Upper lobe of left lung (tissue), 6 donors: ENCODE measurements at regions not wholly inside any gene's neighbourhood (a gene's known extent, or its start where the extent isn't known, plus 50 kb on each side); places are given as distances from the start of the nearest gene placed in this dataset.

Source experiments
- ATAC-seq, 2 donors: fragments of 200-7000 bp; cut with Tn5 transposase; one replicate each; pipeline ENCODE4 v1.9.1; 2022; ENCODE audit warnings: mild to moderate bottlenecking in 2 of 2, moderate library complexity in 2 of 2; ENCODE audit not compliant: low FRiP score in 2 of 2
- DNase-seq, 2 donors: peaks; one replicate each; pipeline ENCODE4 v3.0.0-alpha.2; 2019 to 2020
- H3K27ac ChIP-seq, 4 donors: fragments of 200-600 bp; sonication (generic); one replicate each; pipeline ENCODE4 v1.5.1; 2016 to 2019
- H3K27me3 ChIP-seq, 4 donors: fragments of 200-600 bp; sonication (generic); one replicate each; pipeline ENCODE4 v1.5.1; 2017 to 2019
- H3K36me3 ChIP-seq, 4 donors: fragments of 200-600 bp; sonication (generic); one replicate each; pipeline ENCODE4 v1.5.1; 2016 to 2019
- H3K4me1 ChIP-seq, 4 donors: fragments of 200-600 bp; sonication (generic); one replicate each; pipeline ENCODE4 v1.5.1; 2018 to 2019
- H3K4me3 ChIP-seq, 4 donors: fragments of 200-600 bp; sonication (generic); one replicate each; pipeline ENCODE4 v1.5.1; 2017 to 2019; ENCODE audit warnings: mild to moderate bottlenecking in 2 of 4, moderate library complexity in 1 of 4
- H3K9me3 ChIP-seq, 4 donors: fragments of 200-600 bp; sonication (generic); one replicate each; pipeline ENCODE4 v1.5.1; 2018 to 2019
- CTCF ChIP-seq, 6 experiments: fragments of 450-650 bp in 4 of 6; fragments of 200-600 bp in 2 of 6; sonication (generic) in 2 of 6; IDR thresholded peaks; one replicate each; pipeline ENCODE4 v1.5.1; 2016 to 2019; ENCODE audit warnings: antibody characterized with exemption in 6 of 6
- EP300 ChIP-seq, 4 donors: sonication (generic); formaldehyde crosslinking; IDR thresholded peaks; one replicate each; pipeline ENCODE4 v1.5.1; 2017; ENCODE audit warnings: antibody characterized with exemption in 4 of 4, control low read depth in 2 of 4
- POLR2A ChIP-seq, 4 donors: fragments of 450-650 bp; IDR thresholded peaks; one replicate each; pipeline ENCODE4 v1.5.1; 2016 to 2017; ENCODE audit warnings: antibody characterized with exemption in 4 of 4, mild to moderate bottlenecking in 2 of 4
- POLR2AphosphoS5 ChIP-seq, 2 donors: sonication (generic); formaldehyde crosslinking; IDR thresholded peaks; one replicate each; pipeline ENCODE4 v1.5.1; 2017; ENCODE audit warnings: antibody characterized with exemption in 2 of 2
- WGBS, 2 donors: methylation state at CpG; one replicate each; pipeline ENCODE4 v1.1.5; 2017 to 2018; 5-methylcytosine and 5-hydroxymethylcytosine counted together
- donor health status: DM: no; HTN: no; CAD: no; lungs with moderate emphysema.
- donor health status: DM: no; HTN: yes; CAD: no; lungs with severe emphysema.

GRCh38 chr7:34309584-34309983 lies 348.4 kb upstream of the NPSR1 start:
- TF ChIP-seq EP300 (IDR thresholded peaks at IDR 0.05) (no peak), POLR2AphosphoS5 (IDR thresholded peaks at IDR 0.05) (no peak), CTCF (IDR thresholded peaks at IDR 0.05) (no peak)
- Histone ChIP-seq H3K27ac (no peak overlapping the region), H3K4me1 (no peaks in the 10 kb centered on the region), H3K9me3 (no peaks in the 10 kb centered on the region), H3K4me3 (no peak overlapping the region), H3K27me3 (no peaks in the 10 kb centered on the region), H3K36me3 (no peaks in the 10 kb centered on the region)
- ATAC-seq, result no peak
- DNase-seq, result peak in 1 of 2 donors; percentile 24
- 95 to 98% methylated on average over 18 to 19 of the region's 19 CpGs for WGBS, 2 donors

- H3K36me3 ChIP-seq, result no peaks in the 10 kb centered on the region
Observed at GRCh38 chr7:34311591-34311990, 346.4 kb upstream of the NPSR1 start.

DNA sequence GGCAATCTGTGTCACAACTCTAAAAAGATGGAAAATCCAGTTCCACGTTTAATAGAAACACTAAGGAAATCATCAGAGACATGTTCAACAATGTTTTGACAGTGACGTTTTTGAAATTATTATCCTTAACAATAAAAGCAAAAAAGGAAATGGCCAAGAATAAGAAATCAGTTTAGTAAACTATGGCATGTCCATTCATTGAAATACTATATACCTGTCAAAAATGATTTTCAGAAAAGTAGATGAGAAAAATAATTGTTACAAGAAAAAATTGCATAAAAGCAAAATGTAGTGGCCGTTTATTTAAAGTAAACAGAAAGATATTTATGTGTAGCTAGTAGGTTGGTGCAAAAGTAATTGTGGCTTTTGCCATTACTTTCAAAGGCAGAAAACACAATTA lies 345.4 kb upstream of the NPSR1 start:
- TF ChIP-seq POLR2AphosphoS5 (IDR thresholded peaks at IDR 0.05) (no peak), CTCF (IDR thresholded peaks at IDR 0.05) (no peak), EP300 (IDR thresholded peaks at IDR 0.05) (no peak), POLR2A (IDR thresholded peaks at IDR 0.05) (no peak)
- Histone ChIP-seq H3K9me3 (no peaks in the 10 kb centered on the region), H3K4me3 (no peak overlapping the region), H3K36me3 (no peaks in the 10 kb centered on the region), H3K27ac (no peak overlapping the region), H3K4me1 (no peaks in the 10 kb centered on the region), H3K27me3 (no peaks in the 10 kb centered on the region)
- WGBS, 2 donors, result 80 to 86% methylated on average over 3 of the region's 3 CpGs
- DNase-seq, result no peak
- no peak for ATAC-seq

More at GRCh38 chr7:34311591-34311990, 346.4 kb upstream of the NPSR1 start:
- Histone ChIP-seq H3K27me3 (no peaks in the 10 kb centered on the region), H3K4me3 (no peak overlapping the region), H3K4me1 (no peaks in the 10 kb centered on the region), H3K27ac (no peak overlapping the region), H3K9me3 (no peaks in the 10 kb centered on the region)
- WGBS, 2 donors, result 62 to 64% methylated on average over 3 of the region's 3 CpGs
- no peak for TF ChIP-seq EP300 (IDR thresholded peaks at IDR 0.05)
- TF ChIP-seq POLR2AphosphoS5 (IDR thresholded peaks at IDR 0.05), result no peak
- no peak for TF ChIP-seq POLR2A (IDR thresholded peaks at IDR 0.05)
- TF ChIP-seq CTCF (IDR thresholded peaks at IDR 0.05), result no peak
- no peak for ATAC-seq
- DNase-seq, result no peak

DNA sequence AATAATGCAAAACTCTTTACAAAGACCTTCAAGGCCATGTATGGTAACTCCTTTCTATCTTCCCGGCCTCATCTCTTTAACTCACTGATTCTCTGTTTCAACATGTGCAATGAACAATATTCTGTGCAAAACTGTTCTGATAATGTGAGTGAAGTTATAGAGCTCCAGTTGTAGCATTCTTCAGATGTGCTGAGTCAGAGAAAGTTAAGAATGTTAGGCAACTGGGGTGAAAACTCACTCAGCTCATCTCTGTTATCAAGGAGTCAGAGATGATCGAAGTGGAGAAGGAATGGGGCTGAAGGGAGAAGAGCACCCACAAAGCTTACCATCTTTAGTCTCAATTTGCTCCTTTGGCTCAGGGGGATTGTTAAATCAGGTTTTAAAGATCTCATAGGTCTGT lies 344.7 kb upstream of the NPSR1 start:
- ATAC-seq (no peak), DNase-seq (no peak)
- no peaks in the 10 kb centered on the region for H3K27me3 ChIP-seq
- H3K9me3 ChIP-seq, result no peaks in the 10 kb centered on the region
- no peak for TF ChIP-seq EP300 (IDR thresholded peaks at IDR 0.05)
- no peak for TF ChIP-seq POLR2A (IDR thresholded peaks at IDR 0.05)
- H3K4me1 ChIP-seq, result no peaks in the 10 kb centered on the region
- no peaks in the 10 kb centered on the region for H3K36me3 ChIP-seq
- H3K27ac ChIP-seq, result no peak overlapping the region
- WGBS, 2 donors, result 86 to 90% methylated on average over 2 of the region's 2 CpGs
- no peak overlapping the region for H3K4me3 ChIP-seq

DNA sequence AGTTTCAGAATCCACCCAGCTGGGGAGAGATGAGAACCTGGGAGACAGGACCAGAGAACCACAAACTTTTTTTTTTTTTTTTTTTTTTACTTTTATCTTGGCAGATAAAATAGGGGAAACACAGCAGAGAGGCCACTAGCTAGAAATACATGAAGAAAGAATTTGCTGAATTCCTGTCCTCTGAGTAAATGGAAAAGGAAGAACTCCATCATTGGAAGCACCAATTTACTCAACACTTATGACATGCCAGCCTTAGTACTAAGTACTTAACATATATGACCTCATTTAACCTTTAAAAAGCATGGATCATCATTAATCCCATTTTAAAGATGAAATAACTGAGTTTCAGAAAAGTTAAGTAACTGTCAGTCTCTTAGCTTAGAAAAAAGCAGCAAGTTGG lies 343.0 kb upstream of the NPSR1 start:
- Histone ChIP-seq H3K4me1 (no peaks in the 10 kb centered on the region), H3K27ac (no peak overlapping the region), H3K36me3 (no peaks in the 10 kb centered on the region), H3K4me3 (no peak overlapping the region), H3K9me3 (no peaks in the 10 kb centered on the region), H3K27me3 (no peaks in the 10 kb centered on the region)
- DNase-seq (no peak), ATAC-seq (no peak)
- TF ChIP-seq CTCF (IDR thresholded peaks at IDR 0.05), result no peak
- no peak for TF ChIP-seq POLR2AphosphoS5 (IDR thresholded peaks at IDR 0.05)
- TF ChIP-seq POLR2A (IDR thresholded peaks at IDR 0.05), result no peak
- TF ChIP-seq EP300 (IDR thresholded peaks at IDR 0.05), result no peak
